NCI-H2029 (cell line): ENCODE measurements at regions not wholly inside any gene's neighbourhood (a gene's known extent, or its start where the extent isn't known, plus 50 kb on each side); places are given as distances from the start of the nearest gene placed in this dataset.
A peak's percentile ranks its signal among the peaks of the same experiment; 100 is the strongest.
"Not testable (repeated sequence)": the region's sequence is repeated elsewhere in the genome, so short reads cannot be mapped to it uniquely, and the experiment has no call there.

ENCODE experiments used
- DNase-seq: peaks from one replicate; lab custom pipeline; 2025; lab: John Stamatoyannopoulos, UW

GRCh38 chr3:78424656-78425055, 1343.1 kb downstream of the ROBO1 start:
- DNase-seq, result no peak

- DNase-seq, result no peak
Observed at GRCh38 chr3:78426454-78426853, 1341.3 kb downstream of the ROBO1 start.

- DNase-seq, result no peak
Observed at GRCh38 chr3:78427303-78427702, 1340.5 kb downstream of the ROBO1 start.

DNA sequence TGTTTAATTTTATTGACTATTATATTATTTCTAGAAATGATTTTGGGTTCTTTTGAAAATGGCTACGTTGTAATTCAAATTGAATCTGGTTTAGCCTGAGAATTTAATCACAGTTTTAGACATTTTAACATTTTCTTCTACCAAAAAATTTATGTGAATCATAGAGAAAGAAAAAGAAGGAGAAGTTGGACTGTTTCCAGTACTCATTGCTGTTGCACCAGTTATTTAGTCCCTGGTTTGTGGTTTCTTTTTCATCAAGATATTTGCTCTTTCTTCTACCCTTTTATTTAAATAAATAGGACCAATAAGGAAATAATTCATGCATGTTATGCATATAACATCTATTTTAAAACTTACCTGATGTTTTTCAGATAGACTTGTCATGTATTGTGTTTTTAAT, 1337.1 kb downstream of the ROBO1 start:
- DNase-seq, result no peak

- no peak for DNase-seq
Observed at GRCh38 chr3:78434801-78435200, 1333.0 kb downstream of the ROBO1 start.

DNA sequence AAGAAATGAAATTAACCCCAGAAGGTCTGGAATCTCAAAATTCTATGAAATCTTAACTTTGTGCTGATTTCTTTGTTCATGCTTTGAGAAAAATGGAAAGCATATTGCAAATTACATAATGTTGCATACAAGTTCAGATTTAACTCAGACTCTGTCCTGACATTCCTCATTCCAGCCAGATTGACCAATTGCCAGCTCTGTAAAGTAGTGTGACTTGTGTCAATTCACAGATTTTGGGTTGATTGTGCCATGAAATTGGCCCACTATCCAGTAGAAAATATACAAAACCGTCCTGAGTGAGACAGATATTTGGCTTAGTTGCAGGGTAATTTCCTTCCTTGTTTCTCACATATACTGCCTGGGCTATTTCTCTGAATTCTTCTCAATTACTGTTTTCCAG, 1312.6 kb downstream of the ROBO1 start:
- DNase-seq, result no peak

DNA sequence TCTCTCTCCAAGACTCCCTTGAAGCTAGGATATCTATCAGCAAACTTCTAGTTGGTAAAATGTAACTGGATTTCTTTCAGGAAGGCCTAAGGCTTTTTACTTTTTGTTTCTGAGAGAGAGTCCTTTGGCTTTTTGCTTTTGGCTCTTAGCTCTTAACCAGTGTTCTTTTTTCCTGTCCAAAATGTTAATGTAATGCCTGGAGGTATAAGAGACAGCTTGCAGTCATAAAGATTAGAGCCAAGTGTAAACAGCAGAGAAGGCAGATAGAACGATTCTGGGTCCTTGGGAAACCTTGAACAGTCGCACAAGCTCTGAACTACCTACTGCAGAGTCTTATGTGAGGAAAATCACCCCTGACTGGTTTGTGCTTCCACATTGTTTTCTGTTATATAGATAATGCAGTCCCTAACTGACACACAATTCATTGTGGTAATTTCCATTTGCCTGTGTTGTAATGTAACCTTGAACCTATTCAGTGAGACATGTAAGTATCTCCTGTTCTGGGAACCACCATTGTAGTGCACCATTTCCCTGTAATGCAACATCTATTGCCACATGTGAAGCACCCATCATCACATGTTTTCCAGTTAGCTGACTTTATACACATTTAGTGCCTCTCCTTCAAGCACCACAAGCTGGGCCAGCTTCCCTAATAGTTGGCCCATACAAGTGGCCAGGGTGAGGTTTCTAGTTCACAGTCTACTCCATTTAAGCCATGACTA, 1311.9 kb downstream of the ROBO1 start:
- no peak for DNase-seq

- DNase-seq, result no peak
Observed at GRCh38 chr3:78459796-78460195, 1308.0 kb downstream of the ROBO1 start.

- no peak for DNase-seq
Observed at GRCh38 chr3:78462021-78462420, 1305.8 kb downstream of the ROBO1 start.

DNA sequence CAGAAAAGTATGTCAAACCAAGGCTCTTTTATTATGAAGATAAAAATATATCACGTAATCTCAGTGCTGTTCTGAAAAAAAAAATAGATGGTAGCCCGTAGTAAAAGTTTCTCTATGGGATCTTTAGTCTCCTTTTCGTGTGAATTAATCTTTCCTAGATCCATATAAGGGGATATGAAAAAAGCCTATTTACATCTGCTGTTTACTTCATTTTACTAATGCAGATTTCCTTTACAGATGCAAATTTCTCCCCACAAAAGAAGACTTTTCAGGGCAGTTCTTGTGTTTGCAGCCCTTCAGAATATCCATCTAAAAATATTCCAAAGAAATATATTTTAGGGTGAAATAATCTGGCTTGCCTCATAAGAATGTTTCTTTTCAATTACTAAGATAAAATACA, 1291.7 kb downstream of the ROBO1 start:
- no peak for DNase-seq

DNA sequence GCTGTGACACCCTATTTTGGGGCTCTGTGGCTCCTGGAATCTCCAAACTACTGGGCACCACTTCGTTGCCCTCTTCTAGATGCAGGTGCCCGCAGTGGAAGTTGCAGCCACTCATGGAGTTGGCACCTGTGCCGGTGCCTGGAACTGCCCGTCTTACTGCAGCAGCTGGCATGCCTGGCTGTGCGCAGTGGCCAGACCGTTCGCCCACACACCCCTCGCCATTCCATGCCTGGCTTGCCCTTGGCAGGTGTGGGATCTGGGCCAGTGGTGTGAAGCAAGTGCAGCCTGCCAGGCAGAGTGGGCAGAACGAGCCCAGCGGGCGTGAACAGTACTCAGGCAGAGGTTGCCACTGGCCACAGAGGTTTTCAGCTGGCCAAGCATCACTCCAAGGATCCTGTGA, 1286.7 kb downstream of the ROBO1 start:
- DNase-seq, result peak; percentile 5

DNA sequence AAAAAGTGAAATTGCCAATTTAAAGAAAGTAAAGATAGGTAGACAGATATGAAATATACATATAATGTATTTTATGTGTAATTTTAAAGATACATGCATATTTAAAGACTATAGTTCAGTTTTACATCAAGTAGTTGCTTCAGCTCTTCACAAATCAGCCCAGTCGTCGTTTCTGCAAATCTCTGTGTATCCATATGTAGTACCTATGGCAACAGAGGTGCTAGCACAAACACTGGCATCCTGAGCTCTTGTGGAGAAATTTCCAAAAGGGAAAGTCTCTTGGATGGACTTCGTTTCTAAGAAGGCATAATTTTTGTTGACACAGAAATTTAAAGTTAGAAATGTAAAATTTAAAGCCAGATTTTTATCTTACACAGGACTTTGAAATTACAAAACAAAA, 1284.7 kb downstream of the ROBO1 start:
- no peak for DNase-seq

GRCh38 chr3:78494851-78495250, 1272.9 kb downstream of the ROBO1 start:
- DNase-seq, result no peak

GRCh38 chr3:78495301-78495700, 1272.5 kb downstream of the ROBO1 start:
- no peak for DNase-seq

DNA sequence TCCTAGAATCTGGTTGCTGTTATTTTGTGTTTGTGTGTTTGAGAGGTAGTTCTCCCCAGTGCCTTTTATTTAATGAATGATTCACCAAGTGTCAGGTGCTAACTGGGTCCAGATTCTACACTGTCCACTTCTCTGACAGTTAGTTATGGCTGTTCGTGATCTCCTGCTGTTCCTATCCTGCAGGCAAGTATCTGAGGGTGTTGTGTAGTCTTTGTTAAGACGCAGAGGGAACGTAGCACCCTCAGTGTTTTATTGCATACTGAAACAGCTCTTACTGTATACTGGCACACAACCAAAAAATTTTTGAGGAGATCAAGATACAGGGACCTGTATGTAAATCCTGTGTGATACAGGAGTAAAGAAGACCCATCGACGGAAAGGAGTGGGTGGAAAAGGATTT, 1271.3 kb downstream of the ROBO1 start:
- no peak for DNase-seq

DNA sequence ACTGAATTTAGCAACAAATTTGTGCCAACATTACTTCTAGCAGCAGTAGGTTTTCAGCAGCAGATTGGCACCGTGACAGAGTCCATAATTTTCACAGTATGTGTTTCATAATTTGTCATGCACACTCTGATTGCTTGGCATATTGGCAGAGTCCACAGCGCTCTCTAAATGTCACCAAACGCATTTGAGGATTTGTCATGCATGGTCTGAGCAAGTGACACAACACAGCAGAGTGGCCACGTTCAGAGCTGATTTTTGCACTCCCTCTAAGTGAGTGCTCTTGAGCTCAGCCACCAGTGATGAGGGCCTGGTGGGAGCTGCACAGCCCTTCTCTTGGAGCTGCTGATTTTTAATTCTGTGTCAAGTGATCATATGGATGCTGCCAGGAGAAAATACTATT, 1270.8 kb downstream of the ROBO1 start:
- peak; percentile 5 for DNase-seq

GRCh38 chr3:78497767-78498166, 1270.0 kb downstream of the ROBO1 start:
- DNase-seq, result no peak

- no peak for DNase-seq
Observed at GRCh38 chr3:78506061-78506460, 1261.7 kb downstream of the ROBO1 start.

GRCh38 chr3:78506581-78507195, 1261.1 kb downstream of the ROBO1 start:
- no peak for DNase-seq

DNA sequence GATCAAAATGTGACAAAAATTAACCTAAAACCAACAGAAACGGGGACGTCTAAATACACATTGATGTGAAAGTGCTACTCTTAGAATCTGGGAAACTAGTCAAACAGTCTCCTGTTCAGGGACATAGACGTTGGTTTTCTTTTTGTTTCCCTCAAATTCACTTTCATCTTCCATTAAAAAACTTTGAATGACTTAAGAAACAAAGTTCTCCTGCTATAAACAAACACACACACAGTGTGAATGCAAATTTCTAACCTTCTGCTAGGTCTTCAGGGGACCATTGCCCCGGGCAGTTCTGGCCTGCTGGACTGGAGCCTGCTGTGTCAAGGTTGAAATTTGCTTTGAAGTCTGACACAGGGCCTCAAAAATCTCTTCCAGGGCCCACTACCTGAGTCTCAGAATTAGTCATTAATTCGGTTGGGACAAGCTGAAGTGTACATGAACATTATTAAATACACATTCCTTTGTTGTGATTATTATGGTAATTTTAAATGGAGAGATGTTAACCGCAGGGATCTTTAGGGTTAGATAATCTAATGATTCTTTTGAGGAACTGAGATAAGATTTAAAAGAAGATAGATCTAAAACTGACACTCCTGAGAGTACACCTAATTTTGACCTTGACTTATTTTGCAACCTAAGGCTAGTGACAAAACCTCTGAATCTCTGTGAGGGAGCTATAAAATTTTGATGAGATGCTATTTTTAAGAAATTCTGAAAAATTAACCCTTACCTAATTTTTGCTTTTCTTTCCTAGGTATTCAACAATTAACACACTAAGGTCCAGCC, 1260.4 kb downstream of the ROBO1 start:
- DNase-seq, result no peak

GRCh38 chr3:78511840-78512239, 1256.0 kb downstream of the ROBO1 start:
- no peak for DNase-seq

- DNase-seq, result not testable (repeated sequence)
Observed at GRCh38 chr3:78512786-78513185, 1255.0 kb downstream of the ROBO1 start.

DNA sequence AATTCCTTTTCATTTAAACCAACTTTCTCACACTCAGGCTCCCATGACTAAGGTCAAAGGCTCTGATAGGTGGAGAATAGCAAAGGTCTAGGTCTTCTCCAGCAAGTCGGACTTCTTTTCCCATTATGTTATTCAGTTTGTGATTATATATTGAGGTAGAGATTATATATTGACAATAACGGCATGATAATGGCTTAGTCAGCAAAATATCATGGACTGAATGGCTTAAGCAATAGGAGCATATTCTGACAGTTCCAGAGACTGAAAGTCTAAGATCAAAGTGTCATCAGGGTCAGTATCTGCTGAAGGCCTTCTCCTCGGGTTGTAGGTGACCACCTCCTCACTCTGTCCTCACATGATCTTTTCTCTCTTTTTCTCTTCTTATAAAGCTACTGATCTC, 1251.4 kb downstream of the ROBO1 start:
- no peak for DNase-seq
